Islet of Langerhans (tissue), 1 donor: ENCODE measurements at regions not wholly inside any gene's neighbourhood (a gene's known extent, or its start where the extent isn't known, plus 50 kb on each side); places are given as distances from the start of the nearest gene placed in this dataset.
"Not testable (repeated sequence)": the region's sequence is repeated elsewhere in the genome, so short reads cannot be mapped to it uniquely, and the experiment has no call there.

Experiments
- FAIRE-seq: peaks from one replicate; lab custom pipeline; 2011; peaks lifted over from hg19 to GRCh38; lab: Jason Lieb, UNC

- no peak for FAIRE-seq
These were observed 142.8 kb upstream of the RAI2 start for GRCh38 chrX:18003876-18004275.

DNA sequence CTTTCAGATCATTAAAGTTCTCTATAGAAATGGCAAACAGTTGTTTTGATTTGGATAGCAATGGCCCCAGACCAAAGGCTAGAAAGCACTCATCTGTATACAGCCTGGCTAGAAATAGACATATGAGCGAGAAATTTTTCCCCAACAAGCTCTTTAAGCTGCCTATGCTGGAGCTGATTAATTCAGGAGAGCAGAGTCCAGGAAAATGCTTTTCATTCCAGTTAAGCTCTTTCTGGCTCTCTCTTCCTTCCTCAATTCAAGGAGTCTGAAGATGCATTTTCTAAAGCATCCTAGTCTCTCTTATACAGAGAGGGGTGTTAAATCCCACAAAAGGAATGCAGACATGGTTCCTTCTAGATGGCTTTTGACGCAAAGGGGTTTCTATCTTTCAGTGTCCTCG, 141.7 kb upstream of the RAI2 start:
- peak; percentile 66 for FAIRE-seq

DNA sequence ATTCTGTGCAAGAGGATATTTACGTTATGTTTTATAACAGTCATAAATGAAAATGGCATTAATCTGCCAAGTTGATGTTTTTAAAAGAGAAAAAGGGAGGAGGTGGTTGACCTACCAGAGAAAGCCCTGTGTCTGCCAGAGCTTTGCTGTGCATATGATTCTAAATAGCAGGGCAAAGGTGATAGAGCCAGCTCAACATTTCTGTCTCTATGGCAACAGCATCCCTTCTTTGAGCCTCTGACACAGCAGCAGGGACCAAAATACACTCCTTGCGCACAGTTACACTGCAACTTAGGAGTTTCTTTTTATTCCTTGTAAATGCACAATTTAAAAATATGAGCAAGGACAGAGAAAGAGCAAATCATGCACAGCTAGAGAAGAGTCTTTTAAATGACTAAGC, 133.3 kb upstream of the RAI2 start:
- no peak for FAIRE-seq

GRCh38 chrX:17993062-17993461, 132.0 kb upstream of the RAI2 start:
- FAIRE-seq, result no peak

- FAIRE-seq, result no peak
These were observed 129.4 kb upstream of the RAI2 start for GRCh38 chrX:17990532-17990931.

DNA sequence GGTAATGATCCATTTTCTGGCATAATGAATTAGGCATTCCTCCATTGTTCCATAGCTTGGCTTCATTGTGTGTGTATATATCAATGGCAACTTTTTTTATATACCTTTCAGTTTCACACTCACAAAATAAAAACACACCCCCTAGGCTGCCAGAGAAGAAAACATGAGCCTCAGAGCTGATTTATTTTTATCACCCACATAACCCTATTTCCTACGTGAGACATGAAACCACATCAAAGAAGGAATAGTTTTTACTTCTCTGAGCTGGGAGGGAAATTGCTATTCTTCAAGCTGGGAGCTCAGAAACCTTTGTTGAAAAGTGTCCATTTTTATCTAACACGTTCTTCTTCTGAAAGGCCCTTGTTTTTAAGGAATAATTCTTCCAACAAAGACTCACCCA, 126.7 kb upstream of the RAI2 start:
- no peak for FAIRE-seq

DNA sequence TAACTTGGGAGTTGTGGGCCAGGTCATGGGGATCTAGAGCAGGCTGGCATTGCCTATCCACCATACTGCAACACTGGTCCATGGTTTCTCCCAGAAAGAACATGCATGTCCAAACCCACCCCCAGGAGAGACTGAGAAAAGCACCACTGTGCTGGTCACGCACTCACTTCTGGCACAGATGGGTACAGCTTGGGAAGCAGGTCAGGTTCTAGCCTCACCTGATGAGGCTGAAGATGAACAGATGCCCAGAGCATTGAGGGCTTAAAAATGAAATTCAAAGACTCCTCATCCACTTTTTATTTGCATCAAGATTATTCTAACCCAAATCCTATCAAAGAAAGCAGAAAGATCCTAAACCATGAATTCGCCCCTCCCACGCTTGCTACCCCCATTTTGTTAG, 125.9 kb upstream of the RAI2 start:
- FAIRE-seq, result no peak

DNA sequence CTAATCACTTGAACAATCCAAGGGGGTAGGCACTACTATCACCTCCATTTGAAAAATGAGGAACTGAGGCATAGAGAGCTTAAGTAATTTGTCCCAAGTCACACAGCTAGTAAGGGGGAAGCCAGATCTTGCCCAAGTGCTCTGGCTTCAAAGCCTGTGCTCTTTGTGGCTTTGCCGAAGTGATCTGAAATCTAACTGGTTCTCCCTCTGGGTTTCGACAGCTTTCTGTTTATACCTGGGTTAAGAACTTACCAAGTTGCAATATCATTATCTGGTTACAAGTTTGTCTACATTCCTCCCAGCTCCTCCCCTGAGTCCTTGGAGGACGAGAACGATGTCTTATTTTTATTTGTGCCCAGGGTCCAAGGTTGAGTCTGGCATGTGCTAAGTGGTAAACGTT, 125.3 kb upstream of the RAI2 start:
- FAIRE-seq, result no peak

GRCh38 chrX:17984415-17984814, 123.3 kb upstream of the RAI2 start:
- FAIRE-seq, result no peak

GRCh38 chrX:17983389-17983788, 122.3 kb upstream of the RAI2 start:
- FAIRE-seq, result no peak

- FAIRE-seq, result no peak
These were observed 116.6 kb upstream of the RAI2 start for GRCh38 chrX:17977696-17978095.

- no peak for FAIRE-seq
These were observed 115.9 kb upstream of the RAI2 start for GRCh38 chrX:17976955-17977354.

DNA sequence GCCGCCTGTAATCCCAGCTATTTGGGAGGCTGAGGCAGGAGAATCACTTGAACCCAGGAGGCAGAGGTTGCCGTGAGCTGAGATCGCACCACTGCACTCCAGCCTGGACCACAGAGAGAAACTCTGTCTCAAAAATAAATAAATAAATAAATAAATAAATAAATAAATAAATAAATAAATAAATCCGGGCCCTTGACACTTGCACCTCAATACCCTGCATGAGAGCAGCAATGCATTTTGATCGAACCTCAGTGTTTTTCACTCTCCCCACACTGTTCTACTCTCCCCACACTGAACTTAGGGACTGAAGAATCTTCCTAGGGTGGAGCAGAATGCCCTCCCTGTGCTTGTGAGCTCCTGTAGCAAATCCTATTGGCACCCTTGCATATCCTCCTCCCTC, 114.3 kb upstream of the RAI2 start:
- not testable (repeated sequence) for FAIRE-seq

- FAIRE-seq, result no peak
These were observed 107.3 kb upstream of the RAI2 start for GRCh38 chrX:17968367-17968766.

- FAIRE-seq, result peak; percentile 76
These were observed 106.8 kb upstream of the RAI2 start for GRCh38 chrX:17967888-17968287.

DNA sequence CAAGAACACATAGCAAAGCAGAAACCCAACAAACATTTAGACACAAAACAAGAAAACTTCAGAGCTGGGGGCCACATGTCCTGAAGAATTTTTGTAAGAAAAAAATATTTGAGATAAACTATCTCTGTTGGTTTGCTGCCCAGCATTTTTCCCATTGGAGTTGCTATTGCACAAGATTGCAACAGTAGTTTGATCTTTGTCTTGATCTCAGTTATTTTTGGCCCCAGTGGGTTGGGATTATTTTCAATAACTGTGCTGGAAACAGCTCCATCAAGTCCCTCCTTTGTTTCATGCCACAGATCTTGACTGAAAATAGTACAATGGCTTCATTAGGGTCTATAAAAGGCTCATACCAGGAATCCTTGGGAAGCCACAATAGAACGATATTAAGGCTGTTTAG, 103.8 kb upstream of the RAI2 start:
- FAIRE-seq, result no peak

DNA sequence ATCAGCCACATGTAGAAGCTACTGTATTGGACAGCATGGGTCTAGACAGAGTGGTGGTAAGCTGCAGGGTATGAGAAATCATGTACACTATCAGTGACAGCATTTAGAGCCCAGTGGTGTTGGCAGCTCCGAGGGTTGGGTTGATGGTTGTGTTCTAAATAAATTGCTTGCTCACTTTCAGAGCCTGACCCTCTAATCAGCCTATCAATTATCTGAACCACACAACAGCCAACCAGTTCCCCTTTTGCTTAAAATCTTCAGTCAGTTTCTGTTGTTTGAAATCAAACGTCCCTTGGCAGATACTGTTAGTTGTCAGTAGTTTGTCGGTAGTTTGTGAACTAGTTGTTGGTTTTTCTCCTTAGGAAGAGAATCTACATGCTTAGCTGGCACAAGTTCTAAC, 99.8 kb upstream of the RAI2 start:
- FAIRE-seq, result no peak

GRCh38 chrX:17944833-17945497, 83.9 kb upstream of the RAI2 start:
- FAIRE-seq, result peak; percentile 81

GRCh38 chrX:17941171-17941570, 80.1 kb upstream of the RAI2 start:
- FAIRE-seq, result not testable (repeated sequence)

DNA sequence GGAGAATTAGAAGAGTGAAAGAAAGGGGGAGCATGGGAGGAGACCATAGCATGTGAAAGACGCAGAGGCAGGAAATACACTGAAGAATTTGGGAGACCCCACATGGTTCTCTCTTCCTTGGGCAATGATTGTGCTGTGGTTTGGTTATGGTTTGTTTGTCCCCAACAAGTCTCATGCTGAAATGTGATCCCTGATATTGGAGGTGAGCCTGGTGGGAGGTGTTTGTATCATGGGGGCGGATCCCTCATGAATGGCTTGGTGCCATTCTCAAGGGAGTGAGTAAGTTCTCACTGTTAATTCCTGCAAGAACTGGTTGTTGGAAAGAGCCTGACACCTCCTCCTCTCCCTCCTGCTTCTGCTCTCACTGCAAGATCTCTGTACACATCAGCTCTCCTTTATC, 78.6 kb upstream of the RAI2 start:
- FAIRE-seq, result no peak

DNA sequence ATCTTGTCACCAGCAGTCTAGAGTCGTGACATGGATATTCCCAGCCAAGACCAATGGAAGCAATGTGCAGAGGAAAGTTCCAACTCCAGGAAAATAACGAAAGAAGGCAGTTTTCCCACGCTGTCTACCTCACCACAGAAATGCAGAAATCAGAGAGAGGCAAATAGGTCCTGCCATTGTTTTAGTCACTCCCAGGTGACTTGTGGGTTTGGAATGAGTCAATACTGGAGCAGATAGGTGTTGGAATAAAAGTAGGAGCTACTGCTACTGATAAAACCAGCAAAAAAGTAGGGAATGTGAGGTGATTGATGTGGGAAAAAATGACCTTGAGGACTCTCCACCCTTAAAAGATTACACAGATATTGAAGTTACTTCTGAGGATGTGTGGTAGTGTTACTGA, 72.8 kb upstream of the RAI2 start:
- no peak for FAIRE-seq

- FAIRE-seq, result no peak
These were observed 71.7 kb upstream of the RAI2 start for GRCh38 chrX:17932781-17933180.

- FAIRE-seq, result no peak
These were observed 70.8 kb upstream of the RAI2 start for GRCh38 chrX:17931855-17932254.

- no peak for FAIRE-seq
These were observed 69.8 kb upstream of the RAI2 start for GRCh38 chrX:17930850-17931249.

GRCh38 chrX:17923546-17923945, 62.4 kb upstream of the RAI2 start:
- peak; percentile 73 for FAIRE-seq
